HEK293T (cell line): ENCODE measurements at regions not wholly inside any gene's neighbourhood (a gene's known extent, or its start where the extent isn't known, plus 50 kb on each side); places are given as distances from the start of the nearest gene placed in this dataset.

ENCODE experiments used
- CTCF ChIA-PET: fragments of 350-600 bp; formaldehyde crosslinking; extraction: SDS; loops from one replicate; lab custom pipeline; 2021; ENCODE audit warnings: antibody characterized with exemption, inconsistent platforms; lab: Yijun Ruan, JAX
- POLR2A ChIA-PET: fragments of 350-600 bp; formaldehyde crosslinking; extraction: SDS; loops from one replicate; lab custom pipeline; 2020; ENCODE audit warnings: antibody characterized with exemption, inconsistent platforms; lab: Yijun Ruan, JAX
- DNase-seq: peaks from one replicate; pipeline ENCODE4 v3.0.0; 2012; ENCODE audit warnings: mixed read lengths; ENCODE audit errors: extremely low spot score
- ARNT ChIP-seq: fragments of 450-650 bp; IDR thresholded peaks from 2 replicates; pipeline ENCODE4 v1.6.1; 2017; ENCODE audit warnings: mild to moderate bottlenecking
- BHLHE40 ChIP-seq: fragments of 450-650 bp; IDR thresholded peaks from 2 replicates; pipeline ENCODE4 v1.6.1; 2016; ENCODE audit warnings: mild to moderate bottlenecking, moderate library complexity, borderline replicate concordance
- CTBP1 ChIP-seq: fragments of 450-650 bp; IDR thresholded peaks from 2 replicates; pipeline ENCODE4 v1.6.1; 2016; ENCODE audit warnings: borderline replicate concordance
- ELF4 ChIP-seq: fragments of 450-650 bp; IDR thresholded peaks from 2 replicates; pipeline ENCODE4 v1.6.1; 2017; ENCODE audit warnings: antibody characterized with exemption
- FOXA1 ChIP-seq: fragments of 450-650 bp; IDR thresholded peaks from 2 replicates; pipeline ENCODE4 v1.6.1; 2016; ENCODE audit warnings: mild to moderate bottlenecking
- FOXK2 ChIP-seq: fragments of 450-650 bp; IDR thresholded peaks from 2 replicates; pipeline ENCODE4 v1.6.1; 2016; ENCODE audit warnings: mild to moderate bottlenecking
- FOXM1 ChIP-seq: fragments of 450-650 bp; IDR thresholded peaks from 2 replicates; pipeline ENCODE4 v1.6.1; 2017; ENCODE audit warnings: mild to moderate bottlenecking, borderline replicate concordance
- HDGF ChIP-seq: fragments of 450-650 bp; IDR thresholded peaks from 2 replicates; pipeline ENCODE4 v1.6.1; 2017; ENCODE audit warnings: antibody characterized with exemption, borderline replicate concordance
- L3MBTL2 ChIP-seq: fragments of 450-650 bp; conservative IDR thresholded peaks from 2 replicates; pipeline ENCODE4 v1.6.1; 2016; ENCODE audit warnings: mild to moderate bottlenecking
- LEF1 ChIP-seq: fragments of 450-650 bp; IDR thresholded peaks from 2 replicates; pipeline ENCODE4 v1.6.1; 2017; ENCODE audit warnings: mild to moderate bottlenecking, borderline replicate concordance
- NFRKB ChIP-seq: fragments of 450-650 bp; IDR thresholded peaks from 2 replicates; pipeline ENCODE4 v1.6.1; 2016; ENCODE audit warnings: mild to moderate bottlenecking, moderate library complexity
- SP1 ChIP-seq: fragments of 450-650 bp; IDR thresholded peaks from 2 replicates; pipeline ENCODE4 v1.6.1; 2017
- SUZ12 ChIP-seq: fragments of 450-650 bp; IDR thresholded peaks from 2 replicates; pipeline ENCODE4 v1.6.1; 2016; ENCODE audit warnings: mild to moderate bottlenecking
- TARDBP ChIP-seq: fragments of 450-650 bp; IDR thresholded peaks from 2 replicates; pipeline ENCODE4 v1.6.1; 2016
- ZNF384 ChIP-seq: fragments of 450-650 bp; IDR thresholded peaks from 2 replicates; pipeline ENCODE4 v1.6.1; 2016
- TF ChIP-seq, protein P1 (sequence below): fragments of 450-650 bp; IDR thresholded peaks from 2 replicates; pipeline ENCODE4 v1.6.1; 2016

DNA sequence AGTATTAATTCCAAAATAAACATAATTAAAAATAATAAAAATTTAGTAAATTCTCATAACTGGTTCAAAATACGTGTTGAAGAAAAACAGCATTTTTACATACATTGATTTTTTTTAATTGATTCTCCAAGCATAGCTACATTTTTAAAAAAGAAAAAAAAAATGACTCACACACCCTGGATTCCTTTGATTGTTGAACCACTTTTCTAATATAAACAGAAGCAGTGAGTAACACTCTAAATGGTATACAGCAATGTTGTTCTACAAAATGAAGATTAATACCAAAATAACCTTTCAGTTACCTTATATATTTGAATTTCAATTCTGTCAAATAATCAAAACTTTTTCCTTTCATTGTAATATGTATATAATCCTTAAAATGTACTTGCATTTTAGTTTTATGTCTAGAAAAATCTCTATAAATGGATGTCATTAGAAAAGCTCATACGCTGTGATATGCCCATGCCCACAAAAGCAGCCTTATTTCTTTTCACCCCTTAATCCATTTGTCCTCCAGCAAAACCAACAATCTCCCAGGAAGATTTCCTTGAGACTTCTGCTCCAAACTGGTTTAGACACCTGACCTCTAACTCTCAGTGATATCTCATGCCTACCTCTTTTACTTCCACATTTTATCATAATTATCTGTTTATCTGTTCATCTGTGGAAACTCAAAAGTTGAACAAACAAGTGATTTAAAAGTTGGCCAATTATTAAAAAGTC lies 246.4 kb upstream of the NR5A2 start:
- ChIA-PET CTCF (no interaction called here), POLR2A (no interaction called here)
- TF ChIP-seq ZNF384 (no peak), L3MBTL2 (no peak), FOXK2 (no peak), SUZ12 (no peak), TARDBP (no peak), SP1 (no peak), CTBP1 (no peak), HDGF (no peak), ARNT (no peak)
- TF ChIP-seq, protein P1, sequence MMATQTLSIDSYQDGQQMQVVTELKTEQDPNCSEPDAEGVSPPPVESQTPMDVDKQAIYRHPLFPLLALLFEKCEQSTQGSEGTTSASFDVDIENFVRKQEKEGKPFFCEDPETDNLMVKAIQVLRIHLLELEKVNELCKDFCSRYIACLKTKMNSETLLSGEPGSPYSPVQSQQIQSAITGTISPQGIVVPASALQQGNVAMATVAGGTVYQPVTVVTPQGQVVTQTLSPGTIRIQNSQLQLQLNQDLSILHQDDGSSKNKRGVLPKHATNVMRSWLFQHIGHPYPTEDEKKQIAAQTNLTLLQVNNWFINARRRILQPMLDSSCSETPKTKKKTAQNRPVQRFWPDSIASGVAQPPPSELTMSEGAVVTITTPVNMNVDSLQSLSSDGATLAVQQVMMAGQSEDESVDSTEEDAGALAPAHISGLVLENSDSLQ = no peak
- no peak for DNase-seq

DNA sequence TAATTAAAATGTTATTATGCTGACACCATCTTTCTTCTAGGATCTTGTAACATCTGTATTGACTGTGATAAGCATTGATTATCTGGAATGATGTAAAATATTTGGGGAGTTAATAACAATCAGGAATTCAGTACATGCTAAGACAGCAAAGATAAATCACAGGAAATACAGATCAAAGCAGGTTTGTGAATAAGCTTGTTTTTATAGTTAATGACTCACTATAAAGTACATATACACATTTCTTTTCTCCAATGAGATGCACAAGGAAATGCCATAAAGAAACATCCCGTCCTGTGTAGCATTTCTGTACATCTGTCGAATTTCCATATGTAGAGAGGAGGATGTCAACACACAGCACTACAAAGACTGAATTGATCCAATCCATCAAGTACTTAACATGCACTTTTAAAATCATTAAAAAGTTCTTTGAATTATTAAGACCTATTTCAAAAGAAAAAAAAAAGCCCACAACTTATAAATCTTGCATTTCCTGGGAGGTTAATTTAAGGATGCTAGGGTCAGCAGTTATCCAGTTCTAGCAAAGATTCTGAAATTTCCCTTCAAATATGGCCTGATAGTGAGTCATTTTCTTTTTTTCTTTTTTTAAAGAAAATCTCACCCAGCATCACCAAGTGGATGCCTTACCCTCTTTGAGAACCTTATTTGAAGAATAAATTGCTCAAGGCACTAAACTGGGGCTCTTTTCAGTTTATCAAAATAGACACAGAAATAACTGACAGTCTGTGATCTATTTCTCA lies 243.2 kb upstream of the NR5A2 start:
- no peak for DNase-seq
- no peak for TF ChIP-seq FOXM1
- no peak for TF ChIP-seq HDGF
- no peak for TF ChIP-seq LEF1
- TF ChIP-seq FOXK2 = no peak
- TF ChIP-seq SUZ12 = no peak
- no peak for TF ChIP-seq FOXA1
- TF ChIP-seq ZNF384 = no peak
- no peak for TF ChIP-seq BHLHE40
- TF ChIP-seq L3MBTL2 = no peak
- no peak for TF ChIP-seq NFRKB
- no peak for TF ChIP-seq TARDBP
- ChIA-PET POLR2A (no interaction called here), CTCF (no interaction called here)

DNA sequence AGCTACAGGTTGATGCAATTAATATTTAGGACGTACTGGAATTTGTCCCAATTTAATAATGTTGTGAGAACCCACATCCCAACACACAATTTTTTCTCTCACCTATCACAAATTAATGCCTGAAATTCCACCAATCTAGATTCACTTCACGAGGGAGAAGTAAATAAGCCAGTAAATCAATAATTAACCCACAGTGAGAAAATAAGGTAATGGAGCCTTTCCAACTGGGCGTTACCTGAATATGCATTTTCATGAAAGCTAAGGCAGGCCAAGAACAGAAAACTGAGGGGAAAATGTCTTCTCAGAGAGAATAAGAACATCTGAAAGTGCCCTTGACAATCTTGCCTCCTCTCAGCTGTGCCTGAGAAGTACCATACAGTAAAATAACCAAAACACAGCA lies 240.8 kb upstream of the NR5A2 start:
- TF ChIP-seq ELF4 (no peak), FOXM1 (no peak), FOXK2 (no peak)
- TF ChIP-seq, protein P1 = no peak
- ChIA-PET POLR2A (no interaction called here), CTCF (interaction anchor here (0.6 kb wide), 1 partner anchor 99 kb away, joined by 3 read pairs; no protein-coding TSS in a partner anchor)
- no peak for DNase-seq

DNA sequence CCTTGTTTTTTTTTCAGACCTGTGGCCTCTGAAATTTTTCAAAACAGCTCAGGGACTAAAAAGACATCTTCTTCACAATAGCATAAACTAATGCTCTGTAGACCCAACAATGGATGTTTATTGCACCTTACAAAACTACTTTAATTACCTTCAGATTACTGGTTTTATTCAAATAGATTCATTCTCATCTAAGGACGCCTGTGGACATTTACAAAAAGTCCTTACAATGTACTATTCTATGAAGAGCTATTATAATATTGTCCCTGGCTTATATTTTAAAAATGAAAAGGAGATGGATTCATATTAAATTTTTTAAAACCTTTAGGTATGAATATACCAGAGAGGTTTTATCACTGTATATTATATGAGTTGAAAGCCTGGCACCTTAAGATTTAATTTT lies 238.4 kb upstream of the NR5A2 start:
- ChIA-PET CTCF (interaction anchor here (0.6 kb wide), 1 partner anchor 92 kb away, joined by 3 read pairs; no protein-coding TSS in a partner anchor), POLR2A (no interaction called here)
- no peak for TF ChIP-seq SP1
- TF ChIP-seq ELF4 = no peak
- no peak for TF ChIP-seq BHLHE40
- TF ChIP-seq TARDBP = no peak
- TF ChIP-seq FOXK2 = no peak
- no peak for TF ChIP-seq ZNF384
- TF ChIP-seq, protein P1 = no peak
- no peak for TF ChIP-seq HDGF
- TF ChIP-seq L3MBTL2 = no peak
- TF ChIP-seq NFRKB = no peak
- no peak for TF ChIP-seq ARNT
- DNase-seq = no peak

DNA sequence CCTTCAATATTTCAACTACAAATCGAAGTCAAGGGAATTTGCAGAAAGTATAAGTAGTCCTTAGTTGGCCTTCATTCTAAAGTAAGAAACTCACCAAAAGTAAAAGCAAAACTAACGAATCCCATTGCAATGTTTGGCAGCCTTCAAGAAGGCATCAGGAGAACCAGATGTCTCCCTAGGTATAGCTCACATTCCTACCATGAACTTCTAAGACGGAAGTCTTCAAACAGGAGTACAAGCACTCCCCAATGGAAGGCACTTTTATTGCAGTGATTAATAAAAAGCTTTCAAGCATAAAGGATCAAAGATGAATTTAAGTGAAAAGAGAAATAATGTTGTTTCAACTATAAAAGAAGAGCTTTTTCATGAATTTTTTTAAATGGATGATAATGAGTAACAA lies 236.0 kb upstream of the NR5A2 start:
- CTCF ChIA-PET = interaction anchor here (0.6 kb wide), 1 partner anchor 41 kb away, joined by 3 read pairs; no protein-coding TSS in a partner anchor
- POLR2A ChIA-PET = no interaction called here
- no peak for DNase-seq
- TF ChIP-seq, protein P1 = no peak
- TF ChIP-seq TARDBP (no peak), HDGF (no peak), FOXA1 (no peak), BHLHE40 (no peak), NFRKB (no peak), ELF4 (no peak), SUZ12 (no peak), FOXK2 (no peak), ARNT (no peak), L3MBTL2 (no peak), CTBP1 (no peak), ZNF384 (no peak), SP1 (no peak), LEF1 (no peak), FOXM1 (no peak)
